ENCODE measurements at regions not wholly inside any gene's neighbourhood (a gene's known extent, or its start where the extent isn't known, plus 50 kb on each side); places are given as distances from the start of the nearest gene placed in this dataset.

DNA sequence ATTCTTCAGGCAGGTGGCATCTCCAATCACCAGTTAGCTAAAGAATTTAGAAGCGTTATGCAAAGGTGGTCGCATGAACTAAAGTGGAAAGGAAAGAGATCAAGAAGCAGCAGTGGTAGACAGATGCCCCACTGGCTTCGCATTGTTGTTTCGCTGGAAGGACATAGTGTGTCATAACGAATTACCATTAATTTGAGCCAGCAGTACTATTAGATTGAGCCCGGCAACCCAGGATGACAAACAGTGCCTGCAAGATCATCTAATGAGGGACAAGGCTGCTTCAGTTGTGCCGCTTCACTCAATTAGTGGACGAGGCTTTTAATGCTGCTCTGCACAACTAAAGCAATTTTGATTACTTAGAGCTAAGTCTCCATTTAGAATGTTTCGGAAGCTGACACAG, 274.5 kb upstream of the SOX5 start:
- TF ChIP-seq, protein P1, sequence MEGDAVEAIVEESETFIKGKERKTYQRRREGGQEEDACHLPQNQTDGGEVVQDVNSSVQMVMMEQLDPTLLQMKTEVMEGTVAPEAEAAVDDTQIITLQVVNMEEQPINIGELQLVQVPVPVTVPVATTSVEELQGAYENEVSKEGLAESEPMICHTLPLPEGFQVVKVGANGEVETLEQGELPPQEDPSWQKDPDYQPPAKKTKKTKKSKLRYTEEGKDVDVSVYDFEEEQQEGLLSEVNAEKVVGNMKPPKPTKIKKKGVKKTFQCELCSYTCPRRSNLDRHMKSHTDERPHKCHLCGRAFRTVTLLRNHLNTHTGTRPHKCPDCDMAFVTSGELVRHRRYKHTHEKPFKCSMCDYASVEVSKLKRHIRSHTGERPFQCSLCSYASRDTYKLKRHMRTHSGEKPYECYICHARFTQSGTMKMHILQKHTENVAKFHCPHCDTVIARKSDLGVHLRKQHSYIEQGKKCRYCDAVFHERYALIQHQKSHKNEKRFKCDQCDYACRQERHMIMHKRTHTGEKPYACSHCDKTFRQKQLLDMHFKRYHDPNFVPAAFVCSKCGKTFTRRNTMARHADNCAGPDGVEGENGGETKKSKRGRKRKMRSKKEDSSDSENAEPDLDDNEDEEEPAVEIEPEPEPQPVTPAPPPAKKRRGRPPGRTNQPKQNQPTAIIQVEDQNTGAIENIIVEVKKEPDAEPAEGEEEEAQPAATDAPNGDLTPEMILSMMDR (IDR thresholded peaks at IDR 0.05; ENCODE audit: poor library complexity) = no peak
- TF ChIP-seq EZH2 (IDR thresholded peaks at IDR 0.05; ENCODE audit: borderline replicate concordance) (no peak), EZH2phosphoT487 (IDR thresholded peaks at IDR 0.05; ENCODE audit: low read depth, severe bottlenecking, unreplicated experiment) (no peak)
